LNCaP clone FGC (cell line): ENCODE measurements at regions not wholly inside any gene's neighbourhood (a gene's known extent, or its start where the extent isn't known, plus 50 kb on each side); places are given as distances from the start of the nearest gene placed in this dataset.

Source experiments
- DNase-seq: peaks from one replicate; pipeline ENCODE4 v3.0.0-alpha.2; 2011; ENCODE audit warnings: low read depth
- H3K4me3 ChIP-seq: 2 replicates; pipeline ENCODE4 v1.5.1; 2011; ENCODE audit warnings: mild to moderate bottlenecking, low read depth, low read length, control low read depth
- CTCF ChIP-seq: IDR thresholded peaks from 2 replicates; pipeline ENCODE4 v1.5.1; 2012; ENCODE audit warnings: mild to moderate bottlenecking; ENCODE audit not compliant: control insufficient read depth, insufficient read depth; ENCODE audit errors: extremely low read depth

- no peak overlapping the region for H3K4me3 ChIP-seq
- no peak for TF ChIP-seq CTCF
- DNase-seq = no peak
These were observed 853.5 kb upstream of the SALL3 start for GRCh38 chr18:78126106-78126505.

- TF ChIP-seq CTCF = no peak
- H3K4me3 ChIP-seq = no peak overlapping the region
- DNase-seq = no peak
These were observed 853.1 kb upstream of the SALL3 start for GRCh38 chr18:78126536-78126935.

GRCh38 chr18:78127041-78127440 is 852.6 kb upstream of the SALL3 start:
- H3K4me3 ChIP-seq = no peak overlapping the region
- TF ChIP-seq CTCF = no peak
- DNase-seq = no peak

- DNase-seq = no peak
- no peak overlapping the region for H3K4me3 ChIP-seq
- TF ChIP-seq CTCF = no peak
These were observed 851.6 kb upstream of the SALL3 start for GRCh38 chr18:78128004-78128403.

GRCh38 chr18:78129260-78129659 is 850.4 kb upstream of the SALL3 start:
- TF ChIP-seq CTCF = no peak
- no peak for DNase-seq
- no peak overlapping the region for H3K4me3 ChIP-seq

- no peak overlapping the region for H3K4me3 ChIP-seq
- DNase-seq = no peak
These were observed 849.1 kb upstream of the SALL3 start for GRCh38 chr18:78130232-78131195.

More at GRCh38 chr18:78130232-78131195, 849.1 kb upstream of the SALL3 start:
- no peak for TF ChIP-seq CTCF
